ENCODE measurements at regions not wholly inside any gene's neighbourhood (a gene's known extent, or its start where the extent isn't known, plus 50 kb on each side); places are given as distances from the start of the nearest gene placed in this dataset.

DNA sequence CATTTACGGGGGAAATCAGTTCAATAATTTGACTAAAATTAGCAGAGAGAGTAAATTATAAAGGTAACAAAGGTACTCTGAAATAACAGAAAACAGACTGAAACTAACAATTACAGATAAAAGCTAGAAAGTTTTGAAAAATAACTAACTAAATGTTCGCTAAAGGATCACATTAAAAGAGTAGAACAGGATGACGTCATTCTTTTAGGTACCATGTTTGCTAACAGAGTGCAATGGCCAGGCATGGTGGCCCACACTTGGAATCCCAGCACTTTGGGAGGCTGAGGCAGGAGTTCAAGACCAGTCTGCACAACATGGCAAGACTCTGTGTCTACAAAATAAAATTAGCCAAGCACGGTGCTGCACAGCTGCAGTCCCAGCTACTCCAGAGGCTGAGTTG, 212.3 kb upstream of the CDYL start:
- no peak for DNase-seq
- Histone ChIP-seq H3K4me1 (no peaks in the 10 kb centered on the region), H3K27ac (no peak overlapping the region), H3K4me3 (no peak overlapping the region), H3K27me3 (no peaks in the 10 kb centered on the region), H3K36me3 (no peaks in the 10 kb centered on the region), H3K9me3 (no peaks in the 10 kb centered on the region)
- in situ Hi-C loops (cut with MboI; ENCODE audit: low pct_ligation_motif_present in 1 of 4, low pct_unique_long_range_greater_than_20kb in 1 of 4, low sequenced_read_pairs in 3 of 4) = no loop called here
- intact Hi-C loops (cut with DNase I; ENCODE audit: low total_unique reads) = no loop called here
- 47 to 89% methylated on average over 3 to 4 of the region's 4 CpGs for WGBS, 2 donors (ENCODE audit: low coverage in 1 of 2)
- TF ChIP-seq POLR2A (IDR thresholded peaks at IDR 0.05) (no peak), POLR2AphosphoS5 (IDR thresholded peaks at IDR 0.05) (no peak), EP300 (IDR thresholded peaks at IDR 0.05; ENCODE audit: low read depth) (no peak)
- TF ChIP-seq, protein P1, sequence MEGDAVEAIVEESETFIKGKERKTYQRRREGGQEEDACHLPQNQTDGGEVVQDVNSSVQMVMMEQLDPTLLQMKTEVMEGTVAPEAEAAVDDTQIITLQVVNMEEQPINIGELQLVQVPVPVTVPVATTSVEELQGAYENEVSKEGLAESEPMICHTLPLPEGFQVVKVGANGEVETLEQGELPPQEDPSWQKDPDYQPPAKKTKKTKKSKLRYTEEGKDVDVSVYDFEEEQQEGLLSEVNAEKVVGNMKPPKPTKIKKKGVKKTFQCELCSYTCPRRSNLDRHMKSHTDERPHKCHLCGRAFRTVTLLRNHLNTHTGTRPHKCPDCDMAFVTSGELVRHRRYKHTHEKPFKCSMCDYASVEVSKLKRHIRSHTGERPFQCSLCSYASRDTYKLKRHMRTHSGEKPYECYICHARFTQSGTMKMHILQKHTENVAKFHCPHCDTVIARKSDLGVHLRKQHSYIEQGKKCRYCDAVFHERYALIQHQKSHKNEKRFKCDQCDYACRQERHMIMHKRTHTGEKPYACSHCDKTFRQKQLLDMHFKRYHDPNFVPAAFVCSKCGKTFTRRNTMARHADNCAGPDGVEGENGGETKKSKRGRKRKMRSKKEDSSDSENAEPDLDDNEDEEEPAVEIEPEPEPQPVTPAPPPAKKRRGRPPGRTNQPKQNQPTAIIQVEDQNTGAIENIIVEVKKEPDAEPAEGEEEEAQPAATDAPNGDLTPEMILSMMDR (IDR thresholded peaks at IDR 0.05) = no peak

DNA sequence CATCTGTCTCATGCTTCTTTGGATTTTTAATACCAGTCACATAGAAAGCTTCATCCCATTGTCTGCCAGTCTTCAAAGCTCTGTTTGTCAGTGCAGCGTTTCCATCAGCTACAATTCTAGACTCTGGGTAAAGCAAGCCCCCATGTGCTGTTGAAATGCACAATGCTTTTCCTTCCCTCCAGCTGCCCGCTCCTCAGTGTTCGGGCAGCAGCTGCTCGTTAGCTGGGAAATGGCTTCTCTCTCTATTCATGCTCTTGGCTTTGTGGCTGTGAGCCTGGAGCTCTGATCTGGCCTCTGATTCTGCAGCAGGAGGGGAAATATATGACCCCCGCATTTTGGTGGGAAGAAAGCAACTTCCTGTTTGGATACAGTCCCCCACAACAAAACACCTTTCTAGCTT, 213.0 kb upstream of the CDYL start:
- in situ Hi-C loops (cut with MboI; ENCODE audit: low pct_ligation_motif_present in 1 of 4, low pct_unique_long_range_greater_than_20kb in 1 of 4, low sequenced_read_pairs in 3 of 4) = no loop called here
- H3K27me3 ChIP-seq = no peaks in the 10 kb centered on the region
- H3K9me3 ChIP-seq = no peaks in the 10 kb centered on the region
- H3K4me3 ChIP-seq = no peak overlapping the region
- no peaks in the 10 kb centered on the region for H3K4me1 ChIP-seq
- H3K36me3 ChIP-seq = no peaks in the 10 kb centered on the region
- TF ChIP-seq POLR2A (IDR thresholded peaks at IDR 0.05) = no peak
- intact Hi-C loops (cut with DNase I; ENCODE audit: low total_unique reads) = no loop called here
- WGBS, 2 donors (ENCODE audit: low coverage in 1 of 2) = 75 to 83% methylated on average over 5 of the region's 5 CpGs
- H3K27ac ChIP-seq = no peak overlapping the region
- DNase-seq = no peak

DNA sequence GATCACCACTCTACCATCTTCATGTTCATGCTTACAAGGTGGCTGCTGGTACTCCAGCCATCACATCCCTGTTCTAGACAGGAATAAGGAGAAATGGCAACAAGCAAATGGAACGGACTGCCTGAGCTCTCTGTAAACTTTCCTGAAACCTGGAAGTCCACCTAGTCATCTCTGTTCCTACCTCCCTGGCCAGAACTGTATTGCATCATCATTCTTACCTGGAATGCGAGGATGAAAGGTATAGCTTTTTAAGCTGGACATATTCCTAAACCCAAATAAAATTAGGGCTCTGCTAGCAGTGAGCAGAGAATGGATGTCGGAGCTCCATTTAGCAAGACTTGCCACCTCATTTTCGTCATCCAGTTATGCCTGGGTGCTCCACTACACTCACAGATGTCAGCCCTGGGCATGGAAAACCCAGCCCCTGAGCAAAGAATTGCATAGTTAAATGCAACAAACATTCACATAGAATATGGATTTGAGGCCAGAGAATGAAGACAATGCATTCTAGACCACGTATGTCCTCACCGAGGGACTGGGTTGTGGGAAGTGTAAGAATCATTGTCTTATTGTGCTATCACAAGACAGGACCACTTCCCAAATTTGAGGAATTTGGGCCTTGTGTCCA, 214.3 kb upstream of the CDYL start:
- no peaks in the 10 kb centered on the region for H3K36me3 ChIP-seq
- no peaks in the 10 kb centered on the region for H3K4me1 ChIP-seq
- no peak for DNase-seq
- 85 to 87% methylated on average over 3 to 6 of the region's 6 CpGs for WGBS, 2 donors (ENCODE audit: low coverage in 1 of 2)
- no peak overlapping the region for H3K4me3 ChIP-seq
- TF ChIP-seq, protein P1 (IDR thresholded peaks at IDR 0.05) = no peak
- no peak for TF ChIP-seq POLR2AphosphoS5 (IDR thresholded peaks at IDR 0.05)
- TF ChIP-seq EP300 (IDR thresholded peaks at IDR 0.05; ENCODE audit: low read depth) = no peak
- no peak for TF ChIP-seq POLR2A (IDR thresholded peaks at IDR 0.05)
- no peaks in the 10 kb centered on the region for H3K9me3 ChIP-seq
- no peak overlapping the region for H3K27ac ChIP-seq
- in situ Hi-C loops (cut with MboI; ENCODE audit: low pct_ligation_motif_present in 1 of 4, low pct_unique_long_range_greater_than_20kb in 1 of 4, low sequenced_read_pairs in 3 of 4) = no loop called here
- H3K27me3 ChIP-seq = no peaks in the 10 kb centered on the region
- intact Hi-C loops (cut with DNase I; ENCODE audit: low total_unique reads) = no loop called here

DNA sequence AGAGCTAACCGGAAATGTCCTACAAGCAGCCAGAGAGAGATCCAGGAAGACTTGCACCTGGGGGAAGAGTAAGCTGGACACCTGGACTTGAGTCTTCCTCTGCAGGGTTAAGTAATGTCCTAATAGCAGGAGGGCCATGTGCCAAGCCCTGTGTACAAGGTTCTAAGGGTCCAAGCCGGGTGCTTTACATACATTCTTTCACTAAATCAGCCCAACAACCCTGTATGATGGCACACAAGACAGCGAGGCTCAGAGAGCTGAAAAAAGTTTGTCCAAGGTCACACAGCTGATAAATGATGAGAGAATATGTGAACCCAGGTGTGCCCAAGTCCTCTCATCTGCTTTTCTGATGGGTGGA, 215.1 kb upstream of the CDYL start:
- in situ Hi-C loops (cut with MboI; ENCODE audit: low pct_ligation_motif_present in 1 of 4, low pct_unique_long_range_greater_than_20kb in 1 of 4, low sequenced_read_pairs in 3 of 4) = no loop called here
- Histone ChIP-seq H3K4me1 (no peaks in the 10 kb centered on the region), H3K27ac (no peak overlapping the region), H3K27me3 (no peaks in the 10 kb centered on the region), H3K36me3 (no peaks in the 10 kb centered on the region), H3K9me3 (no peaks in the 10 kb centered on the region), H3K4me3 (no peak overlapping the region)
- DNase-seq = no peak
- intact Hi-C loops (cut with DNase I; ENCODE audit: low total_unique reads) = no loop called here
- WGBS, 2 donors (ENCODE audit: low coverage in 1 of 2) = 95% methylated on average over 3 of the region's 3 CpGs; no CpG with 5 or more reads in 1 of the 2 donors
- TF ChIP-seq, protein P1 (IDR thresholded peaks at IDR 0.05) = no peak
- no peak for TF ChIP-seq POLR2A (IDR thresholded peaks at IDR 0.05)
- no peak for TF ChIP-seq POLR2AphosphoS5 (IDR thresholded peaks at IDR 0.05)
- TF ChIP-seq EP300 (IDR thresholded peaks at IDR 0.05; ENCODE audit: low read depth) = no peak

All from transverse colon (tissue), 4 donors.